Non-pigmented ciliary epithelial cell (primary cell): ENCODE measurements at regions not wholly inside any gene's neighbourhood (a gene's known extent, or its start where the extent isn't known, plus 50 kb on each side); places are given as distances from the start of the nearest gene placed in this dataset.

Experiments used
- DNase-seq: peaks from one replicate; pipeline ENCODE4 v3.0.0-alpha.2; 2010; ENCODE audit warnings: low read depth

GRCh38 chr3:162193148-162194095 lies 696.8 kb downstream of the OTOL1 start:
- DNase-seq: no peak

DNA sequence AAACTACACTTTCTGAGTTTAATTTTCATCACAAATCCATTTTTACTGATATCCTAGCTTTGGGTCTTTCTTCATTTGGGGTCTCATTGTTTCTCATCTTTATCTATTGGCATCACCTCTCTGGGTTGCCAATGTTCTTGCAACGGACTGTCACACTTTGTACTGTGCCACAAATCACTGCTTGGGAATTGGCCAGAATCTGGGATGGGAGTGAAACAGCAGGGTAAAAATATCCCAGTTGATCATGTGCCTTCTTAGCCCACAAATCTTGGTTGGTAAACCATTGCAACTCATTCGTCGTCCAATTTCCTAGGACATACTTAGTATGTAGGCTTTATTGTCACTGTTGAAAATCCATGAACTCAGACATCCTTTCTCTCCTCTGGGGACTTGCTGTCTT lies 698.5 kb downstream of the OTOL1 start:
- DNase-seq: no peak

DNA sequence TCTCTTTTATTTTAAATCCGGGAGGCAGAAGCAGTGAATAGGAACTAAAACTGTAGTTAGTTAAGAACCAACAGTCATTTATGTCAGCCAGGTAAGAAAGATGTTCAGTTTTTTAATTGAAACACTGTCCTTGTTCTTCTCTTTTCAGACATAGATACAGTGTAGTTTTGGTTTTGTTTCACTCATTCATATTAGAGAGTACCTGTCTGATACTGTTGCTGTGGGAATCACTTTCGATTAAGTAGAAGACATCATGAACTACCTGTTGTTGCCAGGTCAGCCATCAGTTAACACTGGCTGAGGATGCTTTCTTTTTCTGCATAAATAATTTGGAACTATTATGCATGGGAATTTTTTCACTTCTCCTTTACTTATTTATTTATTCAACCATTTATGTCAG lies 700.4 kb downstream of the OTOL1 start:
- no peak for DNase-seq

- no peak for DNase-seq
Measured at GRCh38 chr3:162200836-162201235, 704.2 kb downstream of the OTOL1 start.

- DNase-seq: no peak
Measured at GRCh38 chr3:162206648-162207047, 710.0 kb downstream of the OTOL1 start.

DNA sequence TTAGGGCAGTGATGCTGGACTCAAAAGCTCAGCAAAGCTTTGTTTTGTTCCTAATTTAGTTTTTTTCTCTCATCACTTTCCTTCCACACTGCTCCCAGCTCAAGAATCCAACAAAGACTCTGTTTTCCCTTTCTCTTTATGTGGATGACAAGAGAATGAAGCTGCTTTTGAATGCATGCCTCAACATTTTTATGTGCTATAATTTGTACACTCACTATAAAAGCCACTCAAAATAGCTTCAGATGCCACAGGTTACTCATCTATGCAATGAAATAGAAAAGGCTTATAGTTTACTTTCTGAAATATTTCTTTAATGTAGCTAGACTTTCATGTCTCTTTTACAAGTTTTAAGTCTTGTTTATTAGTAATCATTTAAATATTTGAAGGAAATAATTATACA lies 714.9 kb downstream of the OTOL1 start:
- DNase-seq: no peak

DNA sequence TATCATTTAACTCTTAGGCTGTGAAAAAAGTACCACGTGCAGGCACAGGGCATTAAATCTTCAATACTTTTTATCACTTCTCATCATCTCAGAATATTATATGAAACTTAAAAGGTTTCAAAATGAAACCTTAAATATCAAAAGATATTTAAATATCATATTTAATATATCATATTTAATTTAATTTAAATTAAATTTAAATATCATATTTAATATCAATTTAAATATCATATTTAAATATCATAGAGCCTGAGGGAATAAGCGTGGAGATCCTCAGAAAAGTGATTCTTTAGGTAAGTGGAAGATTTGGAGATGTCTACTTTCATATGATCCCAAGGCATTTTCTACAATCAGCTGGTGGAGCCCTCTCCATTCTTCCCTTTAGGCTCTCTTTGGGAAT lies 716.6 kb downstream of the OTOL1 start:
- no peak for DNase-seq

GRCh38 chr3:162213956-162214355 lies 717.3 kb downstream of the OTOL1 start:
- DNase-seq: no peak

DNA sequence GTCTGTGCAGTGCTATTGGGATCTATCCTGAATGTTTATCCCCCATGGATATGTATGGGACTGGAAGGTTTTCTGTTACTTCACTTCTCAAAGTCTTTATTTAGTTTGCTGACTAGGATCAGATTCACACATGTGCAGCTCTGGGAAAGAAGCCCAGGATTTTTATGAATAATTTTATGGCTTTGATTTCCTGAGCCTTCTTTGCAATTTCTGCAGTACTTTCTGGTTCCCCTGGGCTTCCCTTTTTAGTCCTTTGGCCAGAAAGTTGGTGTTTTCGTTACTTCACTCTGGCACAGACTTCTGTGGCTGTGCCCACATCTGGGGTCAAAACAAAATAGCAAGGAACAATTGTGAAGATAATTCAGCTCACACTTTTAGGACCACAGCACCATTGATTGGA lies 721.0 kb downstream of the OTOL1 start:
- DNase-seq: no peak

DNA sequence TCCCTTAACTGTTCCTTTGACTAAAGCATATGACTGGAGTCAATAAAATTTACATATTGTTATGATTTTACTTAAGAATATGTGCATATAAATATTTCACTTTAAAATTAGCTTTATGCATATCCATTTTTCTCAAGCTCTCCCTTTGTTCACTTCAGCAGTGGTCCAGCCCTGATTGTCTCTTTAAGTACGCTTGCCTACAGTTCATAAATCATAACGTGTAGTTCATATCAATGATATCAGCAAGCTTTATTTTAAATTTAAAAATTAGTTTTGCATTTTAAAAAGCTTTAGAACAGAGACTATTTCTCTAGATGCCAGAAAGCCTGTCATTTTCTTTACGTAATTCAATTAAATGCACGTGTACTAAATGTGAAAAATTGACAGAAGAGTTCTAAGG lies 721.9 kb downstream of the OTOL1 start:
- no peak for DNase-seq

DNA sequence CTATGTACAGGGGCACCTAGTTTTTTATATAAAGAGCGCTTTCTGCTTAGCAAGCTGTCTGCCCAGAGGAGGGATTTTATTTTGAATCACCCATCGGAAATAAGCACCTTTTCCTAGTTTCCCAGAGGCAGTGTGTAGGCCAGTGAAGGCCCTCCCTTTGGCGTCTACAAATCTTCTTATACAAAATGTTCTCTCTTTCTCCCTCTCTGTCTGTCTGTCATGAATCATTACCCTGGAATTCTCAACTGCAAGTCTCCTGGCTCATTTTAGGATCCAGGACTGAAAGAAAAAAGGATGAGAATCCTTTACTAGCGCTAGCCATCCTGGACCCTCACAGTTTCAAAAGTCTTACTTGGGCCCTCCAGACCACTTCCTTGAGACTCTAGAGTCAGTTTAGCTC lies 728.1 kb downstream of the OTOL1 start:
- no peak for DNase-seq

- no peak for DNase-seq
Measured at GRCh38 chr3:162236949-162237348, 740.3 kb downstream of the OTOL1 start.

- no peak for DNase-seq
Measured at GRCh38 chr3:162250782-162251181, 754.2 kb downstream of the OTOL1 start.

GRCh38 chr3:162262129-162262528 lies 765.5 kb downstream of the OTOL1 start:
- DNase-seq: no peak

GRCh38 chr3:162263596-162263995 lies 767.0 kb downstream of the OTOL1 start:
- DNase-seq: no peak

DNA sequence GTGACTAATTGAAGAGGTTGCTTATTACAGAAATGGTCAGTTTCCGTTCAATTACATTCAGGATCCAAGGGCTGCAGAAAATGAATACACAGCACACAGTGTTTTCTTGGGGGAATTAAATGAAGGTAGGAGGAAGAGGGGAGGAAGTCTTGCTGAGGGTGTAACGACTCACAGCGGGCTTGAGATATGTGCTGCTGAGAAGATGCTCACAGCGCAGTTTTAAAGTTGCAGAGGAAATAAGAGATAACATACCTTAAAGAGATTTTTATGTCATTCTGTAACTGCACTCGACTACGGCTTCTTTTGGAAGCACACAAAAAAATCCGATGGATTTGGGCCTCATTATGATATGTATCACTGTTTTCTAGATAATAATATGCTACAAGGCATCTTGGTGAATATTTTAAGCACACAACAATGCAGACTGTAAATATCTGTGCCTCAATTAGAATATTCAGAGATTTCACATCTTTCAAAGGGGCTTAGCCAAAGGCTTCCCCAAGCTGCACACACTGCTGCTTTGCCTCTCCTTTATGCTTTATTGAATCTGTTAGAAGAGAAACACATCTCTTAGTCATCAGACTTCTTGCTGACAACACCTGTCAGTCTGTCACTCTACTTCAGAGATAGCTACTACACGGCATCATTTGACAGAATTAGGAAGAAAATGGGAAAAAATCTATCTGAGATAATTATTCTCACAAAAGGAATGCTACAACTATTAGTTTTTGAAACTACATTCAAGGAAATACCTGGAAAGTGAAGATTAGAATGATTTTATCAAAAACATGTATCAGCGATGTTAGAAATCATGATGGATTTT lies 773.2 kb downstream of the OTOL1 start:
- no peak for DNase-seq

DNA sequence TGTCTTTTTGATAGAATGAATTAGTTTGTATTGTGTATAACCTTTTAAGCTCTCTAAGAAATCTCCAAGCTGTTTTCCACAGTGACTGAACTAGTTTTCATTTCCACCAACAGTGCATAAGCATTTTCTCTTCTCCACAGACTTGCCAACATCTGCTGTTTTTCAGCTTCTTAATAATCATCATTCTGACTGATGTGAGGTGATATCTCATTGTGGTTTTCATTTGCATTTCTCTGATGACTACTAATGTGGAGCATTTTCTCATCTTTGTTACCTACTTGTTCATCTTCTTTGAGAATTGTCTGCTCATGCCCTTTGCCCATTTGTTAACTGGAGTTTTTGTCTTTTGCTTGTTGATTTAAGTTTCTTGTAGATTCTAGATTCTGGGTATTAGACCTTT lies 777.5 kb downstream of the OTOL1 start:
- DNase-seq: no peak

GRCh38 chr3:162278834-162279233 lies 782.2 kb downstream of the OTOL1 start:
- DNase-seq: no peak

DNA sequence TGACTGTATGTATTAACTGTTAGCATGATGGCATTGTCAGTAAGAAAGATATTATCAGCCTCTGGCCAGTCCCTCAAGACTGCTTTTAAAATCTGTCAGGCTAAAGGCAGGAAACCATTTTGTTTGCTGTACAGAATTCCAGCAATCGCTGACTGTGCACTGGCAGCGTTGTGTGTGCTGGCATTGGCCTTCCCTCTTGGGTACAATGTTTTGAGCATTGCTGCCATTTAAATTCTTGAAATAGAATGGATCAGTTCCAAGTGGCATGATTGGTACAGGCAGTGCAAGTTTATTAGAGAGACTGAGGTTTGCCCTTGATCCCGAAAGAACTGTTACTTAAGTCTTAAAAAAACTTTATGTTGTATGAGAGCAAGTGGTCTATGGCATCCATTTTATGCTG lies 788.7 kb downstream of the OTOL1 start:
- no peak for DNase-seq

DNA sequence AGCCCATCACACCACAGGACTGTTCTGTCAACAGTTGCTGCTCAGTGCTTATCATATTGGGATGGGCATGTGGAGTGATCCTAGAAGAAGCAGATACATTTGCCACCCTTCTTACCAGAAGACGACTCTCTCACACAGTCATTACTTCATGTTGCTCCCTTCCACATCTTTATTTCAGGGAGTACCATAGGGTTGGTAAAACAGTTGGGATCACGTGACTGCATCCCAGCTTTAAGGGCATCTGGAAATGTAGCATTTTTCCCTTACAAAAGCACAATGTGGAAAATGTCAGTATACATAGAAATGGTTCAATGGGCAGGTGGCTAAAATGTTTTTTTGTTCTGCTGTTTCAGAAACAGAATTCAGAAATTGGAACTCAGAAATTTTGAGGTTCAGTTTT lies 791.0 kb downstream of the OTOL1 start:
- no peak for DNase-seq

GRCh38 chr3:162292409-162292808 lies 795.8 kb downstream of the OTOL1 start:
- no peak for DNase-seq

GRCh38 chr3:162295323-162295983 lies 798.8 kb downstream of the OTOL1 start:
- DNase-seq: peak; percentile 95
